Neural crest cell (in vitro differentiated cells): ENCODE measurements at regions not wholly inside any gene's neighbourhood (a gene's known extent, or its start where the extent isn't known, plus 50 kb on each side); places are given as distances from the start of the nearest gene placed in this dataset.

Source experiments
- DNase-seq: peaks from one replicate; pipeline ENCODE4 v3.0.0; 2021; ENCODE audit warnings: low read depth, mixed read lengths, low spot score
- H3K27ac Mint-ChIP-seq: one replicate; pipeline ENCODE4 v1.8.0; 2021; ENCODE audit warnings: mild to moderate bottlenecking, mixed read lengths; ENCODE audit not compliant: unreplicated experiment
- H3K27me3 Mint-ChIP-seq: 2 replicates; pipeline ENCODE4 v1.8.0; 2021; ENCODE audit warnings: low read depth, mild to moderate bottlenecking, mixed read lengths
- H3K36me3 Mint-ChIP-seq: 2 replicates; pipeline ENCODE4 v1.8.0; 2021; ENCODE audit warnings: low read depth, mild to moderate bottlenecking, mixed read lengths
- H3K4me1 Mint-ChIP-seq: 2 replicates; pipeline ENCODE4 v1.8.0; 2021; ENCODE audit warnings: mixed read lengths
- H3K4me3 Mint-ChIP-seq: one replicate; pipeline ENCODE4 v1.8.0; 2021; ENCODE audit warnings: mild to moderate bottlenecking, mixed read lengths
- H3K9me3 Mint-ChIP-seq: 2 replicates; pipeline ENCODE4 v1.8.0; 2021; ENCODE audit warnings: mixed read lengths
- TF ChIP-seq, protein P1 (sequence below): fragments of 200-600 bp; sonication (generic); conservative IDR thresholded peaks from 2 replicates; pipeline ENCODE4 v1.5.0; 2021; ENCODE audit warnings: antibody characterized with exemption, mild to moderate bottlenecking

DNA sequence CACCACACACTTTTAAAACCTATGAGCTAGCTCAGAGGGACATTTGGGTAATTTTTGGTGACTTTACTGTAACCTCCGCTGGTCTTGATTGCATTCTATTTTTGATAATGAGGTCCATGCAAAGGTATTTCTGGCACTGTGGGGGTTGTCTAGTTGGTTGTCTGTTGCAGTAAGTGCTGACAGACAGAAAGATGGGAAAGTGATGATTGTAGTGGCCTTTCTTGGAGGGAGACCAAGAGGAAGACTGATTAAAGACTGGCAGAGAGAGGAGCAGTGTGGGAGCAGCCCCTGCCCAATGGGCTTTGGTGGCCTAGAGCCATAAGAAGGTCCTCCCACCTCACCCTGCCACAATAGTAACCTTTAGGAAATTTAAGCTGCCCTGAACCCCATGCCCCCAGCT is 173.4 kb upstream of the CTBP2 start:
- TF ChIP-seq, protein P1, sequence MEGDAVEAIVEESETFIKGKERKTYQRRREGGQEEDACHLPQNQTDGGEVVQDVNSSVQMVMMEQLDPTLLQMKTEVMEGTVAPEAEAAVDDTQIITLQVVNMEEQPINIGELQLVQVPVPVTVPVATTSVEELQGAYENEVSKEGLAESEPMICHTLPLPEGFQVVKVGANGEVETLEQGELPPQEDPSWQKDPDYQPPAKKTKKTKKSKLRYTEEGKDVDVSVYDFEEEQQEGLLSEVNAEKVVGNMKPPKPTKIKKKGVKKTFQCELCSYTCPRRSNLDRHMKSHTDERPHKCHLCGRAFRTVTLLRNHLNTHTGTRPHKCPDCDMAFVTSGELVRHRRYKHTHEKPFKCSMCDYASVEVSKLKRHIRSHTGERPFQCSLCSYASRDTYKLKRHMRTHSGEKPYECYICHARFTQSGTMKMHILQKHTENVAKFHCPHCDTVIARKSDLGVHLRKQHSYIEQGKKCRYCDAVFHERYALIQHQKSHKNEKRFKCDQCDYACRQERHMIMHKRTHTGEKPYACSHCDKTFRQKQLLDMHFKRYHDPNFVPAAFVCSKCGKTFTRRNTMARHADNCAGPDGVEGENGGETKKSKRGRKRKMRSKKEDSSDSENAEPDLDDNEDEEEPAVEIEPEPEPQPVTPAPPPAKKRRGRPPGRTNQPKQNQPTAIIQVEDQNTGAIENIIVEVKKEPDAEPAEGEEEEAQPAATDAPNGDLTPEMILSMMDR, result no peak
- Mint-ChIP-seq H3K4me3 (no peak overlapping the region), H3K27me3 (no peaks in the 10 kb centered on the region), H3K4me1 (no peaks in the 10 kb centered on the region), H3K27ac (no peak overlapping the region), H3K36me3 (no peaks in the 10 kb centered on the region), H3K9me3 (peaks cover 7% of the 10 kb centered on the region)
- no peak for DNase-seq

DNA sequence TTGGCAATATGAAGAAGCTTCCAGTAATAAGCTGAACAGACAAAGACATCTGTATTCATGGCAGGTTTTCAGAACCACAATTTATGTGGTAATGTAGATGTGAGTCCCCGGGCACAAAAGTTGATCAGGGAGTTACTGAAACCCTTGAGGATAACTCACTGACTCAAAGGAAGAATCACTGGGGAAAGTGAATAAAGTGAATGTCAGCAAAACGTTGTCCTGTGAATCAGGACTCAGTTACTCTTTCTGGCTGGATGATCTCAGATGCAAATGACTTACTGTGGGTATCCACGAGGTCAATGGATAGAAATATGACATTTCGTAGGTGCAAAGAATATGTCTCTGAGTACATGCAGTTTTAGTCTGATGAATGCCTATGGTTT is 172.8 kb upstream of the CTBP2 start:
- Mint-ChIP-seq H3K36me3 (no peaks in the 10 kb centered on the region), H3K4me3 (no peak overlapping the region), H3K9me3 (peaks cover 4% of the 10 kb centered on the region), H3K4me1 (no peaks in the 10 kb centered on the region), H3K27ac (no peak overlapping the region), H3K27me3 (no peaks in the 10 kb centered on the region)
- TF ChIP-seq, protein P1, result no peak
- no peak for DNase-seq

DNA sequence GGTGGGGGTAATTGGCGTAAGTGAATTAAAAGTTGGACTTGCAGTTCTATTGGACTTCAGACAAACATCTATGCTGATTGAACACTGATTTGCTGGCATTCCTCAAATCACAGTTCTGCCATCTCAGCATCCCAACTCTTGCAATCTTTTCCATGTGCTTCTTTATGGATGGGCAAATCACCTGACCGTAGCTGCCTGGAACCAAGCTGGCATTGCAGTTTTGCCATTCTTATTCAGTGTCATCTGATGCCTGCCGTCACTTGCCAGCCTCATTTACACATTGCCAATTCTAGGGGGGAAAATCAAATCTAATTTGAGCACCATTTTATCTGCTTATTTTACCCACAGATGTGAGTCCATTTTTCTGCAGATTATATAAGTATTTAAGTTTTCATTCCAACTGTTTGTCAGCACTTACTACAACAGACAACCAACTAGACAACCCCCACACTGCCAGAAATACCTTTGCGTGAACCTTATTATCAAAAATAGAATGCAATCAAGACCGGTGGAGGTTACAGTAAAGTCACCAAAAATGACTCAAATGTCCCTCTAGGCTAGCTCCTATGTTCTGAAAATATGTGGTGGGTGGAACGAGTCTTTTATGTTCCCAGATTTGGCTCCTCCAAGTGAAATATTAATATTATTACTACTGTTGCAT is 172.3 kb upstream of the CTBP2 start:
- H3K9me3 Mint-ChIP-seq, result peaks cover 7% of the 10 kb centered on the region

DNA sequence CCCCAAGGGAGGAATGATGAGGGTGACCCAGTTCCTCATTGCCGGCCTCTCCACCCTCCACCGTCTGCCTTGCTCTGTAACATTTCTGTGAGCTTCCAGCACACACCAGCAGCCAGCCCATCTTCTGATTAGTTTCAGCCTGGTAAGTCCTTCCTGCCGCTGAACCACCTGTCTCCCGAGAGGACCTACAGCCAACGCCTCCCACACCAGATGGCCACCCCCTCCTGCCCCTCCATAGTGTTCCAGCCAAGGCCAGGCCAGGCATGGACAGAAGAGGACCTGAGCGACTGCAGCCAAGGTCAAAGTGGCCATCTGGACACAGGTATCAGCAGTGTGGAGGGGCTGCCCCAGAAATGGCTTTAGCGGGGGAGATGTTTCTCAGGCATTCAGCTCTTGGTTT is 170.7 kb upstream of the CTBP2 start:
- Mint-ChIP-seq H3K36me3 (no peaks in the 10 kb centered on the region), H3K4me1 (no peaks in the 10 kb centered on the region), H3K9me3 (peaks cover 7% of the 10 kb centered on the region), H3K27me3 (peaks cover 4% of the 10 kb centered on the region), H3K4me3 (no peak overlapping the region), H3K27ac (no peak overlapping the region)
- DNase-seq, result no peak
- TF ChIP-seq, protein P1, result no peak

More for the DNA sequence above, 172.3 kb upstream of the CTBP2 start:
- Mint-ChIP-seq H3K27me3 (no peaks in the 10 kb centered on the region), H3K4me1 (no peaks in the 10 kb centered on the region), H3K36me3 (no peaks in the 10 kb centered on the region), H3K4me3 (no peak overlapping the region), H3K27ac (no peak overlapping the region)
- DNase-seq, result no peak
- TF ChIP-seq, protein P1, result no peak

DNA sequence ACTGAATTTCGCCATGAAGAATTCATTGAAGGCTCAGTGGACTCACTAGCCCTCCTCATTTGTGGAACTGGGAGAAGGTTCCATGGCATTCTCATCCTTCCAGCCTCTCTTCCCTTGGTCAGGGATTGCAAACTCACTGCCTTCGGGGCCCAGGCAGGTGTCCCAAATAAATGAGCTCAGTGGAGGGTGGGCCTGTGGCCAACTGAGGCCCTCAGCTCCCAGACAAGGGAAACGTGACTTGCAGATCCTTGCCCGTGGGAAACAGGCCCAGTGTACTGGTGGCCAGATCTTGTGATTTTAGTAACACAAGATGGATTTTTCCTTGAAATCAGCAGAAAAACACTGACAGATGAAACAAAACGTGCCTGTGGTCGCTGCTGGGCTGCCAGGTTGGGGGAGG is 168.7 kb upstream of the CTBP2 start:
- H3K4me3 Mint-ChIP-seq, result no peak overlapping the region
- no peaks in the 10 kb centered on the region for H3K36me3 Mint-ChIP-seq
- TF ChIP-seq, protein P1, result no peak
- H3K4me1 Mint-ChIP-seq, result no peaks in the 10 kb centered on the region
- no peak overlapping the region for H3K27ac Mint-ChIP-seq
- H3K9me3 Mint-ChIP-seq, result peaks cover 5% of the 10 kb centered on the region
- H3K27me3 Mint-ChIP-seq, result peaks cover 9% of the 10 kb centered on the region
- DNase-seq, result no peak
